MM.1S (cell line): ENCODE measurements at regions not wholly inside any gene's neighbourhood (a gene's known extent, or its start where the extent isn't known, plus 50 kb on each side); places are given as distances from the start of the nearest gene placed in this dataset.

Experiments
- EZH2 ChIP-seq: fragments of 300-600 bp; sonication (generic); optimal IDR thresholded peaks from 2 replicates; pipeline ENCODE3; 2017; ENCODE audit warnings: low read depth, mild to moderate bottlenecking, antibody characterized with exemption, low read length, mixed read lengths
- TF ChIP-seq, protein P1 (sequence below): fragments of 300-600 bp; sonication (generic); IDR thresholded peaks from 2 replicates; pipeline ENCODE4 v1.5.1; 2016; ENCODE audit warnings: antibody characterized with exemption, low read length, mixed read lengths

DNA sequence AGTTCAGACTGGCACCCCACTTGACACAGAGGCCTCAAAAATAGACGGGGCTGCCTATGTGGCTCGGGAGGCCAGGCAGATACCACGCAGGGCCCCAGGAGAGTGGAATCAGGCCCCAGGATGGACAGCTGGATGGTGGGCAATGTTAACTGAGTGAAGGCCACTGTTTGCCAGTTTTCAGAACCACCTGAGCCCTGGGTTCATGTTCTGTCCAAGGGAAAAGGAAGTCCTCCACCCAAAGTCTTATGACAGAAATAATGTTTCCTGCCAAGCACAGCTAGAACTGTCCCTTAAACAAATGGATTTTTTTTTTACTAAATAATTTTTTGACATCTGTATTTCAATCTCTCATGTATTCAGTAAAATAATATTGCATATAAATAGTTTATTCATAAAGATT lies 228.4 kb downstream of the KLF13 start:
- TF ChIP-seq, protein P1, sequence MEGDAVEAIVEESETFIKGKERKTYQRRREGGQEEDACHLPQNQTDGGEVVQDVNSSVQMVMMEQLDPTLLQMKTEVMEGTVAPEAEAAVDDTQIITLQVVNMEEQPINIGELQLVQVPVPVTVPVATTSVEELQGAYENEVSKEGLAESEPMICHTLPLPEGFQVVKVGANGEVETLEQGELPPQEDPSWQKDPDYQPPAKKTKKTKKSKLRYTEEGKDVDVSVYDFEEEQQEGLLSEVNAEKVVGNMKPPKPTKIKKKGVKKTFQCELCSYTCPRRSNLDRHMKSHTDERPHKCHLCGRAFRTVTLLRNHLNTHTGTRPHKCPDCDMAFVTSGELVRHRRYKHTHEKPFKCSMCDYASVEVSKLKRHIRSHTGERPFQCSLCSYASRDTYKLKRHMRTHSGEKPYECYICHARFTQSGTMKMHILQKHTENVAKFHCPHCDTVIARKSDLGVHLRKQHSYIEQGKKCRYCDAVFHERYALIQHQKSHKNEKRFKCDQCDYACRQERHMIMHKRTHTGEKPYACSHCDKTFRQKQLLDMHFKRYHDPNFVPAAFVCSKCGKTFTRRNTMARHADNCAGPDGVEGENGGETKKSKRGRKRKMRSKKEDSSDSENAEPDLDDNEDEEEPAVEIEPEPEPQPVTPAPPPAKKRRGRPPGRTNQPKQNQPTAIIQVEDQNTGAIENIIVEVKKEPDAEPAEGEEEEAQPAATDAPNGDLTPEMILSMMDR: no peak
- no peak for TF ChIP-seq EZH2
